HL-60 (cell line): ENCODE measurements at regions not wholly inside any gene's neighbourhood (a gene's known extent, or its start where the extent isn't known, plus 50 kb on each side); places are given as distances from the start of the nearest gene placed in this dataset.

Experiments
- DNase-seq, 2 experiments: peaks; one replicate each; pipeline ENCODE4 v3.0.0-alpha.2; 2010 to 2020; ENCODE audit warnings: low read depth in 1 of 2, low spot score in 1 of 2
- H3K27ac ChIP-seq: fragments of 250-450 bp; sonication (Bioruptor Pico); replicated peaks from 2 replicates; pipeline ENCODE4 v1.5.1; 2020; ENCODE audit warnings: mild to moderate bottlenecking, moderate library complexity
- H3K27me3 ChIP-seq: fragments of 250-450 bp; sonication (Bioruptor Pico); 2 replicates; pipeline ENCODE4 v1.5.1; 2021; ENCODE audit warnings: mild to moderate bottlenecking, moderate library complexity; ENCODE audit not compliant: insufficient read depth, poor library complexity, severe bottlenecking
- H3K4me3 ChIP-seq: replicated peaks from 2 replicates; pipeline ENCODE4 v1.5.1; 2011; ENCODE audit warnings: mild to moderate bottlenecking, control low read depth, low read length; ENCODE audit not compliant: insufficient read depth
- GABPA ChIP-seq: IDR thresholded peaks from 2 replicates; pipeline ENCODE4 v1.6.1; 2012; ENCODE audit warnings: low read depth
- POLR2AphosphoS5 ChIP-seq: IDR thresholded peaks from 2 replicates; pipeline ENCODE4 v1.6.1; 2012; ENCODE audit warnings: low read depth
- SPI1 ChIP-seq: IDR thresholded peaks from 2 replicates; pipeline ENCODE4 v1.6.1; 2012; ENCODE audit warnings: low read depth, mild to moderate bottlenecking, borderline replicate concordance
- TF ChIP-seq, protein P1 (sequence below): IDR thresholded peaks from one replicate; pipeline ENCODE4 v1.5.1; 2011; ENCODE audit warnings: low read length, control low read depth, inconsistent platforms; ENCODE audit not compliant: insufficient read depth
- TF ChIP-seq, protein P2 (sequence below): IDR thresholded peaks from 2 replicates; pipeline ENCODE4 v1.6.1; 2012; ENCODE audit warnings: low read depth; ENCODE audit not compliant: insufficient replicate concordance

DNA sequence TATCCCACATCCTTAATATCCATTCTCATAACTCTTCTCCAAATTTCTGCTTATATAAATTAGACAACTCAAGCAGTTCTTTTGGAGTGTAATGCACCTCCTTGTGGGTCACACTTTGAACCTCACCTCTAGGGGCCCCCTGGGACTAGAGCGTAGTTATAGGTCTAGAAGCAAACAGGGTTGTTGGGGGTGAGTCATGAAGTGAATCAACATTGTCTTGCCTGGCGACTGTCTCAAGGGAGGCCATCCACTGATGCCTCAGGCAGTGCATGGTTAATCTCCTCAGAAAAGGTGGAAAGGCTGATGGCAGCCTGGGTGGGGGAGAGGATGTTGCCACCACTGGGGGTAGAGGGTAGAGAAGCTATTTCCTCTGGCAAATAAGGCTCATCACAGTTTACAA lies 129.1 kb downstream of the TNFRSF21 start:
- TF ChIP-seq, protein P1, sequence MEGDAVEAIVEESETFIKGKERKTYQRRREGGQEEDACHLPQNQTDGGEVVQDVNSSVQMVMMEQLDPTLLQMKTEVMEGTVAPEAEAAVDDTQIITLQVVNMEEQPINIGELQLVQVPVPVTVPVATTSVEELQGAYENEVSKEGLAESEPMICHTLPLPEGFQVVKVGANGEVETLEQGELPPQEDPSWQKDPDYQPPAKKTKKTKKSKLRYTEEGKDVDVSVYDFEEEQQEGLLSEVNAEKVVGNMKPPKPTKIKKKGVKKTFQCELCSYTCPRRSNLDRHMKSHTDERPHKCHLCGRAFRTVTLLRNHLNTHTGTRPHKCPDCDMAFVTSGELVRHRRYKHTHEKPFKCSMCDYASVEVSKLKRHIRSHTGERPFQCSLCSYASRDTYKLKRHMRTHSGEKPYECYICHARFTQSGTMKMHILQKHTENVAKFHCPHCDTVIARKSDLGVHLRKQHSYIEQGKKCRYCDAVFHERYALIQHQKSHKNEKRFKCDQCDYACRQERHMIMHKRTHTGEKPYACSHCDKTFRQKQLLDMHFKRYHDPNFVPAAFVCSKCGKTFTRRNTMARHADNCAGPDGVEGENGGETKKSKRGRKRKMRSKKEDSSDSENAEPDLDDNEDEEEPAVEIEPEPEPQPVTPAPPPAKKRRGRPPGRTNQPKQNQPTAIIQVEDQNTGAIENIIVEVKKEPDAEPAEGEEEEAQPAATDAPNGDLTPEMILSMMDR: no peak
- TF ChIP-seq SPI1 (no peak), GABPA (no peak), POLR2AphosphoS5 (no peak)
- TF ChIP-seq, protein P2, sequence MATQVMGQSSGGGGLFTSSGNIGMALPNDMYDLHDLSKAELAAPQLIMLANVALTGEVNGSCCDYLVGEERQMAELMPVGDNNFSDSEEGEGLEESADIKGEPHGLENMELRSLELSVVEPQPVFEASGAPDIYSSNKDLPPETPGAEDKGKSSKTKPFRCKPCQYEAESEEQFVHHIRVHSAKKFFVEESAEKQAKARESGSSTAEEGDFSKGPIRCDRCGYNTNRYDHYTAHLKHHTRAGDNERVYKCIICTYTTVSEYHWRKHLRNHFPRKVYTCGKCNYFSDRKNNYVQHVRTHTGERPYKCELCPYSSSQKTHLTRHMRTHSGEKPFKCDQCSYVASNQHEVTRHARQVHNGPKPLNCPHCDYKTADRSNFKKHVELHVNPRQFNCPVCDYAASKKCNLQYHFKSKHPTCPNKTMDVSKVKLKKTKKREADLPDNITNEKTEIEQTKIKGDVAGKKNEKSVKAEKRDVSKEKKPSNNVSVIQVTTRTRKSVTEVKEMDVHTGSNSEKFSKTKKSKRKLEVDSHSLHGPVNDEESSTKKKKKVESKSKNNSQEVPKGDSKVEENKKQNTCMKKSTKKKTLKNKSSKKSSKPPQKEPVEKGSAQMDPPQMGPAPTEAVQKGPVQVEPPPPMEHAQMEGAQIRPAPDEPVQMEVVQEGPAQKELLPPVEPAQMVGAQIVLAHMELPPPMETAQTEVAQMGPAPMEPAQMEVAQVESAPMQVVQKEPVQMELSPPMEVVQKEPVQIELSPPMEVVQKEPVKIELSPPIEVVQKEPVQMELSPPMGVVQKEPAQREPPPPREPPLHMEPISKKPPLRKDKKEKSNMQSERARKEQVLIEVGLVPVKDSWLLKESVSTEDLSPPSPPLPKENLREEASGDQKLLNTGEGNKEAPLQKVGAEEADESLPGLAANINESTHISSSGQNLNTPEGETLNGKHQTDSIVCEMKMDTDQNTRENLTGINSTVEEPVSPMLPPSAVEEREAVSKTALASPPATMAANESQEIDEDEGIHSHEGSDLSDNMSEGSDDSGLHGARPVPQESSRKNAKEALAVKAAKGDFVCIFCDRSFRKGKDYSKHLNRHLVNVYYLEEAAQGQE: no peak
- no peak overlapping the region for H3K27ac ChIP-seq
- DNase-seq: no peak
- H3K27me3 ChIP-seq: no peaks in the 10 kb centered on the region
- no peak overlapping the region for H3K4me3 ChIP-seq

DNA sequence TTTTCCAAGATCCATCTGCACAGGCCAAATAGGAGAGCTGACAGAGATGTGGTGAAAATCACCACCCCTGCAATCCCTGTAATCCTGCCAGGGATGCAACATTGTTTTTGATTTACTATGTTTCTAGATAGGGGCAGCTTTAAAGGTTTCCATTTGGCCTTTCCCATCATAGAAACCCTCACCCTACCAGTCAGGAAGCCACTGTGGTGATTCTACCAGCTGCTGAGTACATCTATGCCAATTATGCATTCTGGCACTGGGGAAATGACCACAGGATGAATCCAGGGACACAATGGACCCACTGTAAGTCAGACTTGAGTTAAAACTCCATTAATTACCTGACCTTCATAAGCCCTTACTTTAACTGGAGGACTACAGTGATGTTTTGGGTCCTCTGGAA lies 130.4 kb downstream of the TNFRSF21 start:
- Histone ChIP-seq H3K4me3 (no peak overlapping the region), H3K27ac (no peak overlapping the region), H3K27me3 (no peaks in the 10 kb centered on the region)
- TF ChIP-seq, protein P2: no peak
- TF ChIP-seq GABPA (no peak), SPI1 (no peak), POLR2AphosphoS5 (no peak)
- TF ChIP-seq, protein P1: no peak
- DNase-seq: no peak

DNA sequence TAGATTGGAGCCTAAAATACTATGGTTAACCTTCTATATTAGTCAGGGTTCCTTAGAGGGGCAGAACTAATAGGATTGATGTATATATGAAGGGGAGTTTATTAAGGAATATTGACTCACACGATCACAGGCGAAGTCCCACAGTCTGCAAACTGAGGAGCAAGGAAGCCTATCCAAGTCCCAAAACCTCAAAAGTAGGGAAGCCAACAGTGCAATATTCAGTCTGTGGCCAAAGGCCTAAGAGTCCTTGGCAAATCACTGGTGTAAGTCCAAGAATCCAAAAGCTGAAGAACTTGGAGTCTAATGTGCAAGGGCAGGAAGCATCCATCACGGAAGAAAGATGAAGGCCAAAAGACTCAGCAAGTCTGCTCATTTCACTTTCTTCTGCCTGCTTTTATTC lies 133.5 kb upstream of the ADGRF1 start:
- Histone ChIP-seq H3K4me3 (no peak overlapping the region), H3K27ac (no peak overlapping the region), H3K27me3 (no peaks in the 10 kb centered on the region)
- no peak for DNase-seq
- TF ChIP-seq POLR2AphosphoS5 (no peak), SPI1 (no peak), GABPA (no peak)
- TF ChIP-seq, protein P2: no peak
- TF ChIP-seq, protein P1: no peak
